Astrocyte (in vitro differentiated cells and primary cell): ENCODE measurements at regions not wholly inside any gene's neighbourhood (a gene's known extent, or its start where the extent isn't known, plus 50 kb on each side); places are given as distances from the start of the nearest gene placed in this dataset.
"Not testable (repeated sequence)": the region's sequence is repeated elsewhere in the genome, so short reads cannot be mapped to it uniquely, and the experiment has no call there.

Source experiments
- DNase-seq: peaks from one replicate; pipeline ENCODE4 v3.0.0-alpha.2; 2010; ENCODE audit warnings: low read depth
- FAIRE-seq: peaks from 2 replicates; lab custom pipeline; 2011; peaks lifted over from hg19 to GRCh38; lab: Jason Lieb, UNC
- H2AFZ ChIP-seq: 2 replicates; pipeline ENCODE4 v1.6.0; 2012; ENCODE audit warnings: low read depth, low read length, inconsistent platforms
- H3K27ac ChIP-seq: 2 replicates; pipeline ENCODE4 v1.5.1; 2011; ENCODE audit warnings: low read depth, low read length, inconsistent platforms
- H3K27me3 ChIP-seq: 2 replicates; pipeline ENCODE4 v1.6.0; 2011; ENCODE audit warnings: low read length, inconsistent platforms; ENCODE audit not compliant: insufficient read depth
- H3K36me3 ChIP-seq: 2 replicates; pipeline ENCODE4 v1.5.1; 2011; ENCODE audit warnings: low read length, inconsistent platforms; ENCODE audit not compliant: insufficient read depth
- H3K4me1 ChIP-seq: 2 replicates; pipeline ENCODE4 v1.5.1; 2011; ENCODE audit warnings: low read length, inconsistent platforms; ENCODE audit not compliant: insufficient read depth
- H3K4me2 ChIP-seq: 2 replicates; pipeline ENCODE4 v1.6.0; 2012; ENCODE audit warnings: low read length, inconsistent platforms
- H3K4me3 ChIP-seq: 2 replicates; pipeline ENCODE4 v1.5.1; 2011; ENCODE audit warnings: low read depth, mild to moderate bottlenecking, low read length, inconsistent platforms; ENCODE audit not compliant: insufficient read depth
- H3K79me2 ChIP-seq: 2 replicates; pipeline ENCODE4 v1.6.0; 2012; ENCODE audit warnings: mild to moderate bottlenecking, low read length, inconsistent platforms; ENCODE audit not compliant: insufficient read depth
- H3K9ac ChIP-seq: 2 replicates; pipeline ENCODE4 v1.6.0; 2012; ENCODE audit warnings: mild to moderate bottlenecking, low read length, inconsistent platforms
- H3K9me3 ChIP-seq: 2 replicates; pipeline ENCODE4 v1.5.1; 2012; ENCODE audit warnings: low read depth, mild to moderate bottlenecking, low read length, inconsistent platforms; ENCODE audit not compliant: insufficient read depth
- H4K20me1 ChIP-seq: 2 replicates; pipeline ENCODE4 v1.6.0; 2012; ENCODE audit warnings: low read length, inconsistent platforms; ENCODE audit not compliant: insufficient read depth
- H3K27ac Mint-ChIP-seq: one replicate; pipeline ENCODE4 v1.8.0; 2021; ENCODE audit warnings: mild to moderate bottlenecking, mixed read lengths; ENCODE audit not compliant: unreplicated experiment
- H3K27me3 Mint-ChIP-seq: one replicate; pipeline ENCODE4 v1.8.0; 2021; ENCODE audit warnings: low read depth, mixed read lengths; ENCODE audit not compliant: unreplicated experiment
- H3K36me3 Mint-ChIP-seq: one replicate; pipeline ENCODE4 v1.8.0; 2021; ENCODE audit warnings: low read depth, mixed read lengths; ENCODE audit not compliant: unreplicated experiment
- H3K4me1 Mint-ChIP-seq: one replicate; pipeline ENCODE4 v1.8.0; 2021; ENCODE audit warnings: low read depth, mixed read lengths; ENCODE audit not compliant: unreplicated experiment
- H3K4me3 Mint-ChIP-seq: one replicate; pipeline ENCODE4 v1.8.0; 2021; ENCODE audit warnings: mild to moderate bottlenecking, moderate library complexity, mixed read lengths; ENCODE audit not compliant: unreplicated experiment
- H3K9me3 Mint-ChIP-seq: one replicate; pipeline ENCODE4 v1.8.0; 2021; ENCODE audit warnings: mild to moderate bottlenecking, mixed read lengths; ENCODE audit not compliant: unreplicated experiment
- CTCF ChIP-seq: IDR thresholded peaks from 2 replicates; pipeline ENCODE4 v1.5.1; 2011; ENCODE audit warnings: low read depth, mild to moderate bottlenecking, inconsistent platforms, low read length, moderate library complexity; ENCODE audit not compliant: insufficient read depth
- EZH2 ChIP-seq: IDR thresholded peaks from 2 replicates; pipeline ENCODE4 v1.6.1; 2012; ENCODE audit warnings: mild to moderate bottlenecking, low read length, inconsistent platforms; ENCODE audit not compliant: insufficient read depth

GRCh38 chr16:52301026-52301425 lies 245.9 kb downstream of the TOX3 start:
- Histone ChIP-seq H3K36me3 (no peaks in the 10 kb centered on the region), H3K4me2 (no peak overlapping the region)

GRCh38 chr16:52298769-52299168 lies 248.2 kb downstream of the TOX3 start:
- Histone ChIP-seq H3K9ac (no peak overlapping the region), H3K4me2 (no peak overlapping the region), H3K36me3 (no peaks in the 10 kb centered on the region), H3K27ac (no peak overlapping the region), H3K4me3 (no peak overlapping the region), H2AFZ (no peak overlapping the region), H4K20me1 (no peaks in the 10 kb centered on the region), H3K9me3 (no peaks in the 10 kb centered on the region), H3K27me3 (no peaks in the 10 kb centered on the region), H3K79me2 (no peaks in the 10 kb centered on the region), H3K4me1 (no peaks in the 10 kb centered on the region)
- no peak overlapping the region for H3K4me3 Mint-ChIP-seq
- no peaks in the 10 kb centered on the region for H3K36me3 Mint-ChIP-seq
- H3K4me1 Mint-ChIP-seq = no peaks in the 10 kb centered on the region
- no peak for FAIRE-seq
- H3K27me3 Mint-ChIP-seq = peaks cover 3% of the 10 kb centered on the region
- DNase-seq = no peak
- no peak for TF ChIP-seq EZH2
- TF ChIP-seq CTCF = no peak
- H3K27ac Mint-ChIP-seq = no peak overlapping the region
- no peaks in the 10 kb centered on the region for H3K9me3 Mint-ChIP-seq

More at GRCh38 chr16:52301026-52301425, 245.9 kb downstream of the TOX3 start:
- no peaks in the 10 kb centered on the region for H3K36me3 Mint-ChIP-seq
- no peak overlapping the region for H3K4me3 Mint-ChIP-seq
- Histone ChIP-seq H3K9ac (no peak overlapping the region), H2AFZ (no peak overlapping the region), H4K20me1 (no peaks in the 10 kb centered on the region), H3K27ac (no peak overlapping the region), H3K4me1 (no peaks in the 10 kb centered on the region), H3K79me2 (no peaks in the 10 kb centered on the region), H3K4me3 (no peak overlapping the region), H3K9me3 (no peaks in the 10 kb centered on the region), H3K27me3 (no peaks in the 10 kb centered on the region)
- FAIRE-seq = no peak
- no peak for DNase-seq
- no peak overlapping the region for H3K27ac Mint-ChIP-seq
- no peaks in the 10 kb centered on the region for H3K27me3 Mint-ChIP-seq
- no peaks in the 10 kb centered on the region for H3K4me1 Mint-ChIP-seq
- TF ChIP-seq CTCF (no peak), EZH2 (no peak)
- H3K9me3 Mint-ChIP-seq = no peaks in the 10 kb centered on the region

GRCh38 chr16:52296706-52297315 lies 250.1 kb downstream of the TOX3 start:
- not testable (repeated sequence) for H3K27me3 ChIP-seq, H3K27me3 Mint-ChIP-seq, H3K4me3 Mint-ChIP-seq, H3K27ac ChIP-seq, H3K4me3 ChIP-seq, FAIRE-seq, H3K4me1 ChIP-seq, DNase-seq, H3K9me3 Mint-ChIP-seq, H4K20me1 ChIP-seq, H3K79me2 ChIP-seq, H3K9ac ChIP-seq, H3K36me3 Mint-ChIP-seq, H3K9me3 ChIP-seq, H2AFZ ChIP-seq, H3K27ac Mint-ChIP-seq, H3K4me2 ChIP-seq, H3K4me1 Mint-ChIP-seq, H3K36me3 ChIP-seq
